ENCODE measurements at regions not wholly inside any gene's neighbourhood (a gene's known extent, or its start where the extent isn't known, plus 50 kb on each side); places are given as distances from the start of the nearest gene placed in this dataset.

DNA sequence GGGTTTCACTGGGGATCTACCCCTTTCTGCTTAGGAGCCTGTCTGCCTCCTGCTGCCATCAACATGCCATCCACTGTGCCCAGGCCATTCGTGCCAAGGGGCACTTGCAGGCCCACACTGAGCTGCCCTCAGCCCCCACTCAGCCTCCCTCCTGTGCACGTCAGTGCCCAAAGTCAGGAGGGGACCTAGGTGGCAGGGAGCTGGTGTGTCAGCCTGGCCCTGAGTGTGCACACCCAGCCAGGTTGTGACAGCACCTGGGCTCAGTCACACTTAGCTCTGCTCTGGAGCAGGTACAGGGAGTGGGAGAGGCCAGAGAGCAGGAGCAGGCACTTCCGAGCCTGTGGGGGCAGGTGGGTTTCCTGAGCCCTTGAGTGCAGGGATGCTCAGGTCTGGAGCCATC is 63.6 kb upstream of the SYNCRIP start:
- DNase-seq: no peak

DNA sequence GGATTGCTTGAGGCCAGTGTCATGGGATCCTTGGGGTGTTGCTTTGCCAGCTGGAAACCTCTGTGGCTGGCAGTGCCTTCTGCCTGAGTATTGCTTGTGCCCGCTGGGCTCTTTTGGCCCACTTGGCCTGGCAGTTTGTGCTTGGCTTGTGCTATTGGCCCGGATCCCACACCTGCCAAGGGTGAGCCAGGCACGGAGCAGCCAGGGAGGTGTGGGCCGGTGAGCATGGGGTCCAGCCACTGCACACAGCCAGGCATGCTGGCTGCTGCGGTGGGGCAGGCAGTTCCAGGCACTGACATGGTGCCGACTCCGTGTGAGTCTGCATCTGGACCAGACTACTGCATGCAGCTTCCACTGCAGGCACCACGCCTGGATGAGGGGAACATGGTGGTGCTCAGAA is 62.5 kb upstream of the SYNCRIP start:
- DNase-seq: no peak

DNA sequence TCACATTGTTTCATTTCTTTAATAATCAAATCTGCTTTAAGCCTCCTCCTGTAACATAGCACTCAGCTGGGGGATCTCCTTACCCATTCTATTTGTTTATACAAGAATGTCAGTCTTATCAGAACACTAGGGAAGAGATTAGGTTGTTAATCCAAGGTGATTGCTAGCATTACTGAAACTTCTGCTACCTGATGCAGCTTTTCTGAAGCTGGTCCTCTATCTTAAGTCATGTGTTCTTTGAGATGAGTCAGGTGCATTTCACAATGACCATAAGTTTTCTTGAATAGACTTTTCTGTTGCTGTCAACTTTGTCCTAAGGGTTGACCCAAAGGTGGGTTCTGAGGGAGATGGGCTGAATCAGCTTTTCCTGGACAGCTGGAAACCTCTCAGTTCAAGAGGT is 60.7 kb upstream of the SYNCRIP start:
- DNase-seq: no peak
